Psoas muscle (tissue), 7 donors: ENCODE measurements at regions not wholly inside any gene's neighbourhood (a gene's known extent, or its start where the extent isn't known, plus 50 kb on each side); places are given as distances from the start of the nearest gene placed in this dataset.

Experiments used
- ATAC-seq, 4 donors: fragments of 200-7000 bp; cut with Tn5 transposase; one replicate each; pipeline ENCODE4 v1.9.1; 2020; ENCODE audit warnings: moderate library complexity in 3 of 4, mild to moderate bottlenecking in 2 of 4
- DNase-seq, 2 donors: peaks; one replicate each; pipeline ENCODE4 v3.0.0-alpha.2; 2020
- H3K27ac ChIP-seq: fragments of 200-600 bp; one replicate; pipeline ENCODE4 v1.8.0; 2022
- H3K27me3 ChIP-seq, 3 donors: fragments of 200-600 bp in 1 of 3; one replicate each; pipeline versions ENCODE4 v1.6.1 to v1.8.0; 2013 to 2022; ENCODE audit warnings: low read length in 2 of 3, mild to moderate bottlenecking in 2 of 3, moderate library complexity in 1 of 3; ENCODE audit not compliant: insufficient read depth in 3 of 3
- H3K36me3 ChIP-seq, 2 donors: fragments of 200-600 bp in 1 of 2; one replicate each; pipeline versions ENCODE4 v1.6.1 to v1.8.0; 2013 to 2022; ENCODE audit warnings: low read depth in 1 of 2, mild to moderate bottlenecking in 1 of 2, moderate library complexity in 1 of 2; ENCODE audit not compliant: insufficient read depth in 1 of 2
- H3K4me1 ChIP-seq: fragments of 200-600 bp; one replicate; pipeline ENCODE4 v1.8.0; 2022
- H3K4me3 ChIP-seq: fragments of 200-600 bp; one replicate; pipeline ENCODE4 v1.8.0; 2022; ENCODE audit warnings: mild to moderate bottlenecking
- H3K9me3 ChIP-seq: fragments of 200-600 bp; one replicate; pipeline ENCODE4 v1.8.0; 2022
- WGBS, 3 donors: extraction: QIAGEN DNeasy Blood & Tissue Kit; methylation state at CpG; one replicate each; pipeline versions ENCODE4 v1.1.6 to v1.1.7; 2013; 5-methylcytosine and 5-hydroxymethylcytosine counted together
- intact Hi-C, 2 donors: fragments of 100-400 bp; cut with DNase I; formaldehyde crosslinking; loops; one replicate each; pipeline versions ENCODE4 v1.11.0 to v1.14.2; 2022
- TF ChIP-seq, protein P1 (sequence below): fragments of 200-600 bp; IDR thresholded peaks from one replicate; pipeline ENCODE4 v1.8.0; 2022; ENCODE audit warnings: antibody characterized with exemption
- donor health status: healthy with polysubstance abuse.
- donor health status: DM: no; HTN: no; CAD: no; lungs with moderate emphysema.
- donor health status: Bipolar disorder and iron deficiency.
- donor health status: healthy.
- donor health status: DM: yes; HTN: yes; CAD: no.
- donor health status: DM: no; HTN: no; CAD: no.
- donor health status: DM: yes; HTN: yes; CAD: no.

DNA sequence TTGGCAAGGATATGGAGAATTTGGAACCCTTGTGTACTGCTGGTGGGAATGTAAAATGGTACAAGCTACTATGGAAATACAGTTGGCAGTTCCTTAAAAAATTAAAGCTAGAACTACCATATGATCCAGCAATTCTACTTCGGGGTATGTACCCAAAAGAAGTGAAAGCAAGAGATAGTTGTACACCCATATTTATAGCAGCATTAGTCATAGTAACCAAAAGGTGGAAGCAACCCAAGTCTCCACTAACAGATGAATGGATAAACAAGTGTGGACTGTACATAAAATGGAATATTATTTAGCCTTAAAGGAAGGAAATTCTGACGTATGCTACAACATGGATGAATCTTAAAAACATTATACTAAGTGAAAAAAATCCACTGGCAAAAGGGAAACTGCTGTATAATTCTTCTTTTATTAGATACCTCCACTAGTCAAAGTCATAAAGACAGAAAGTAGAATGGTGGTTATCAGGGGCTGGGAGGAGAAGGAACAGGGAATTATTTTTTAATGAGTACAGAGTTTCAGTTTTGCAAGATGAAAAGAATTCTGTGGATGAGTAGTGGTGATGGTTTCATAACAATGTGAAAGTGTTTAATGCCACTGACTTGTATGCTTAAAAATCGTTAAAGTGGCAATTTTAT is 141.6 kb downstream of the RXFP2 start:
- WGBS, 3 donors = 58 to 61% (median 59%) methylated on average over 3 of the region's 3 CpGs
- ATAC-seq = peak in 1 of 4 donors; percentile 43
- no peak for DNase-seq
- intact Hi-C loops = no loop called here
- no peaks in the 10 kb centered on the region for H3K4me1 ChIP-seq
- H3K27ac ChIP-seq = no peak overlapping the region
- TF ChIP-seq, protein P1, sequence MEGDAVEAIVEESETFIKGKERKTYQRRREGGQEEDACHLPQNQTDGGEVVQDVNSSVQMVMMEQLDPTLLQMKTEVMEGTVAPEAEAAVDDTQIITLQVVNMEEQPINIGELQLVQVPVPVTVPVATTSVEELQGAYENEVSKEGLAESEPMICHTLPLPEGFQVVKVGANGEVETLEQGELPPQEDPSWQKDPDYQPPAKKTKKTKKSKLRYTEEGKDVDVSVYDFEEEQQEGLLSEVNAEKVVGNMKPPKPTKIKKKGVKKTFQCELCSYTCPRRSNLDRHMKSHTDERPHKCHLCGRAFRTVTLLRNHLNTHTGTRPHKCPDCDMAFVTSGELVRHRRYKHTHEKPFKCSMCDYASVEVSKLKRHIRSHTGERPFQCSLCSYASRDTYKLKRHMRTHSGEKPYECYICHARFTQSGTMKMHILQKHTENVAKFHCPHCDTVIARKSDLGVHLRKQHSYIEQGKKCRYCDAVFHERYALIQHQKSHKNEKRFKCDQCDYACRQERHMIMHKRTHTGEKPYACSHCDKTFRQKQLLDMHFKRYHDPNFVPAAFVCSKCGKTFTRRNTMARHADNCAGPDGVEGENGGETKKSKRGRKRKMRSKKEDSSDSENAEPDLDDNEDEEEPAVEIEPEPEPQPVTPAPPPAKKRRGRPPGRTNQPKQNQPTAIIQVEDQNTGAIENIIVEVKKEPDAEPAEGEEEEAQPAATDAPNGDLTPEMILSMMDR = no peak
- H3K36me3 ChIP-seq = no peaks in the 10 kb centered on the region
- H3K27me3 ChIP-seq = no peaks in the 10 kb centered on the region
- H3K4me3 ChIP-seq = no peak overlapping the region
- H3K9me3 ChIP-seq = no peaks in the 10 kb centered on the region

DNA sequence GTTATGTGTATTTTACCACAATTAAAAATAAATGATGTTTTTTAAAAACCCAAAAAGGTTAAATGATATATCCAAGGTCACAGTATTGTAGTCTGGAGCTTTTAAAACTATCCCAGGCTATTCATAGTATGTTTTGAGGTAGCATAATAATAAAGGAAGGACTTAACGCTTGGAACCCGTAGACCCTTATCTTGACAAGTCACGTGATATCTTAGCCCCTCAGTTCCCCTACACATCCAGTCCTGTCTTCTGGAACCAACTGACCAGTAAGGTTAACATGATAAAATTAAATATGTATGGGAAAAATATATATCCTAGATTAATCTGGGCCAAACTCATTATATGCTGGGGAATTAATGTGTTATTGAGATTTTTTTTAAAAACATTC is 142.2 kb downstream of the RXFP2 start:
- TF ChIP-seq, protein P1 = no peak
- 88 to 94% (median 89%) methylated on average over 3 of the region's 3 CpGs for WGBS, 3 donors
- no peaks in the 10 kb centered on the region for H3K9me3 ChIP-seq
- H3K27ac ChIP-seq = no peak overlapping the region
- DNase-seq (no peak), ATAC-seq (no peak)
- intact Hi-C loops = no loop called here
- H3K4me3 ChIP-seq = no peak overlapping the region
- peaks cover 4% of the 10 kb centered on the region for H3K4me1 ChIP-seq
- H3K36me3 ChIP-seq = no peaks in the 10 kb centered on the region
- H3K27me3 ChIP-seq = no peaks in the 10 kb centered on the region

GRCh38 chr13:31882794-31883193 is 143.5 kb downstream of the RXFP2 start:
- WGBS, 3 donors = 84 to 88% (median 86%) methylated on average over 10 of the region's 10 CpGs
- no peaks in the 10 kb centered on the region for H3K27me3 ChIP-seq
- H3K36me3 ChIP-seq = no peaks in the 10 kb centered on the region
- H3K9me3 ChIP-seq = no peaks in the 10 kb centered on the region
- DNase-seq (no peak), ATAC-seq (no peak)
- no peak overlapping the region for H3K4me3 ChIP-seq
- H3K27ac ChIP-seq = no peak overlapping the region
- H3K4me1 ChIP-seq = peaks cover 5% of the 10 kb centered on the region
- TF ChIP-seq, protein P1 = no peak
- intact Hi-C loops = no loop called here

DNA sequence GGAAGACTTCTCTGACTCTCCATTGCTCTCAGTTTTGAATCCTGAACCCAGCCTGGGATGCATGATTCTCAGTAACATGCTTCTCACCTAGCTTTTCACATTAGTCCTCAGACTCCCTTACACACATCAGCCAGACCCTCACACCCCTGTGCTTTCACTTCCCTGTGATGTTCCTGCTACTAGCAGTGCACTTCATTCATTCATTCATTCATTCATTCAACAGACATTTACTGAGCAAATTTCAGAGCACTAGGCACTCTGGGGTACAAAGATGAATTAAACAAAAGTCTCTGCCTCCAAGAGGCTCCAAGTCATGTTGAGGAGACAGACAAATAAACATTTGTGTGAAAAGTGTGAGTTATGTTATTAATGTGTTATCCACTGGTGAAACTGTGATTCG is 145.2 kb downstream of the RXFP2 start:
- intact Hi-C loops = no loop called here
- Histone ChIP-seq H3K27me3 (no peaks in the 10 kb centered on the region), H3K27ac (no peak overlapping the region), H3K4me1 (peaks cover 5% of the 10 kb centered on the region), H3K4me3 (no peak overlapping the region), H3K9me3 (no peaks in the 10 kb centered on the region), H3K36me3 (no peaks in the 10 kb centered on the region)
- DNase-seq (no peak), ATAC-seq (no peak)
- TF ChIP-seq, protein P1 = no peak
- 97 to 100% (median 98%) methylated on average over 1 of the region's 1 CpG for WGBS, 3 donors

DNA sequence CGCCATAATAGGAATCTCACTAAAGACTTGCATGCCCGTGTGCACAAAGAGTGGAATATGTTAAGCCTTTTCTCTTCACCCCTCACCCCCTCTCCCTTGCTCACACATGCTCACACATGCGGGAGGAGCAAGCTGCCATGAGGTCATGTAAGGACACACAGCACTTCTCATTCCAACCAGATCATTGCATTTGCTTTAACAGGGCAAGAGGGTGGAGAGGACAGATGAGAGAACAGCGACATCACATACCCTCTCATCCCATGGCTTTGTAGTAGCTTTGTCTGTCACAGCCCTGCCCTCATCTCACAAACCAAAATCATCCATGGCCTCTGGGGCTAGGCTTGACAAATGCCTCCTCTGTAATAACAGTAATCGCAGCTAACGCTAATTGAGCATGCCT is 145.6 kb upstream of the FRY start:
- intact Hi-C loops = no loop called here
- DNase-seq = no peak
- no peak overlapping the region for H3K4me3 ChIP-seq
- H3K9me3 ChIP-seq = no peaks in the 10 kb centered on the region
- TF ChIP-seq, protein P1 = no peak
- H3K4me1 ChIP-seq = peaks cover 8% of the 10 kb centered on the region
- peak in 2 of 4 donors; percentile 32 to 44 for ATAC-seq
- no peaks in the 10 kb centered on the region for H3K36me3 ChIP-seq
- WGBS, 3 donors = 26 to 34% (median 27%) methylated on average over 6 of the region's 6 CpGs
- no peaks in the 10 kb centered on the region for H3K27me3 ChIP-seq
- no peak overlapping the region for H3K27ac ChIP-seq
